ENCODE measurements at regions not wholly inside any gene's neighbourhood (a gene's known extent, or its start where the extent isn't known, plus 50 kb on each side); places are given as distances from the start of the nearest gene placed in this dataset.

- no peak for DNase-seq (ENCODE audit: extremely low read depth, low read depth)
- TF ChIP-seq CTCF (IDR thresholded peaks at IDR 0.05; ENCODE audit: low read depth, low read length): no peak
Observed at GRCh38 chr4:12507868-12508481, 976.2 kb downstream of the RAB28 start.

- no peak for TF ChIP-seq CTCF (IDR thresholded peaks at IDR 0.05; ENCODE audit: low read depth, low read length)
Observed at GRCh38 chr4:12500409-12500808, 983.7 kb downstream of the RAB28 start.

GRCh38 chr4:12499693-12500092 is 984.4 kb downstream of the RAB28 start:
- no peak for DNase-seq (ENCODE audit: extremely low read depth, low read depth)

More at GRCh38 chr4:12500409-12500808, 983.7 kb downstream of the RAB28 start:
- DNase-seq (ENCODE audit: extremely low read depth, low read depth): no peak

GRCh38 chr4:12495211-12495610 is 988.9 kb downstream of the RAB28 start:
- no peak for TF ChIP-seq CTCF (IDR thresholded peaks at IDR 0.05; ENCODE audit: low read depth, low read length)
- DNase-seq (ENCODE audit: extremely low read depth, low read depth): no peak

More at GRCh38 chr4:12499693-12500092, 984.4 kb downstream of the RAB28 start:
- TF ChIP-seq CTCF (IDR thresholded peaks at IDR 0.05; ENCODE audit: low read depth, low read length): no peak

GRCh38 chr4:12492730-12493393 is 991.3 kb downstream of the RAB28 start:
- no peak for DNase-seq (ENCODE audit: extremely low read depth, low read depth)
- no peak for TF ChIP-seq CTCF (IDR thresholded peaks at IDR 0.05; ENCODE audit: low read depth, low read length)

- TF ChIP-seq CTCF (IDR thresholded peaks at IDR 0.05; ENCODE audit: low read depth, low read length): no peak
- no peak for DNase-seq (ENCODE audit: extremely low read depth, low read depth)
Observed at GRCh38 chr4:12488672-12489071, 995.5 kb downstream of the RAB28 start.

GRCh38 chr4:12487000-12487399 is 997.1 kb downstream of the RAB28 start:
- TF ChIP-seq CTCF (IDR thresholded peaks at IDR 0.05; ENCODE audit: low read depth, low read length): no peak

More at GRCh38 chr4:12487000-12487399, 997.1 kb downstream of the RAB28 start:
- no peak for DNase-seq (ENCODE audit: extremely low read depth, low read depth)
